Keratinocyte (primary cell): ENCODE measurements at regions not wholly inside any gene's neighbourhood (a gene's known extent, or its start where the extent isn't known, plus 50 kb on each side); places are given as distances from the start of the nearest gene placed in this dataset.

Experiments used
- EZH2 ChIP-seq: IDR thresholded peaks from one replicate; pipeline ENCODE4 v1.6.1; 2012; ENCODE audit warnings: inconsistent platforms, mild to moderate bottlenecking, low read length, moderate library complexity
- TF ChIP-seq, protein P1 (sequence below), 3 experiments: IDR thresholded peaks in 1 of 3; conservative IDR thresholded peaks in 1 of 3; optimal IDR thresholded peaks in 1 of 3; 2 replicates in 2 of 3; 3 replicates in 1 of 3; pipeline versions ENCODE3 to v1.5.1; 2011; ENCODE audit warnings: low read length in 3 of 3, mild to moderate bottlenecking in 3 of 3, moderate library complexity in 2 of 3, control low read depth in 1 of 3, inconsistent platforms in 1 of 3; ENCODE audit not compliant: insufficient read depth in 2 of 3; ENCODE audit errors: extremely low read depth in 1 of 3

DNA sequence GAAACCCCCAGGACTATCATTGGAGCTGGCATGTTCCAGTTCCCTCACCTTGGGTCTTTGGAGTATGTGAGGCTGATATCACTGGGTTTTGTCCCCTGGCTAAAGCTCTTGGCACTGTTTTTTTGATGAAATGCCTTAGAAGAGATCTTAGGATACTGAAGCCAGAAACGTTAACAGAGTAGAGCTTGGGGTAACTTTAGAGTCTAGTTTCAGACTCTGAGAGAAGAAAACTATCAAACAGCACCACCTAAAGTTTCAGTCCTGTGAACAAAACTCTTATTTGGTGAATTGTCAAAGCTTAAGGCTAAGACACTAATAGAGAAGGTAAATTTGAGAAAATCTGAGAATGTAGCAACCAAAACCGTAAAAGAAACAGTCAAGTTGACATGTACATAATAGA lies 111.7 kb upstream of the PUM3 start:
- no peak for TF ChIP-seq EZH2
- TF ChIP-seq, protein P1, sequence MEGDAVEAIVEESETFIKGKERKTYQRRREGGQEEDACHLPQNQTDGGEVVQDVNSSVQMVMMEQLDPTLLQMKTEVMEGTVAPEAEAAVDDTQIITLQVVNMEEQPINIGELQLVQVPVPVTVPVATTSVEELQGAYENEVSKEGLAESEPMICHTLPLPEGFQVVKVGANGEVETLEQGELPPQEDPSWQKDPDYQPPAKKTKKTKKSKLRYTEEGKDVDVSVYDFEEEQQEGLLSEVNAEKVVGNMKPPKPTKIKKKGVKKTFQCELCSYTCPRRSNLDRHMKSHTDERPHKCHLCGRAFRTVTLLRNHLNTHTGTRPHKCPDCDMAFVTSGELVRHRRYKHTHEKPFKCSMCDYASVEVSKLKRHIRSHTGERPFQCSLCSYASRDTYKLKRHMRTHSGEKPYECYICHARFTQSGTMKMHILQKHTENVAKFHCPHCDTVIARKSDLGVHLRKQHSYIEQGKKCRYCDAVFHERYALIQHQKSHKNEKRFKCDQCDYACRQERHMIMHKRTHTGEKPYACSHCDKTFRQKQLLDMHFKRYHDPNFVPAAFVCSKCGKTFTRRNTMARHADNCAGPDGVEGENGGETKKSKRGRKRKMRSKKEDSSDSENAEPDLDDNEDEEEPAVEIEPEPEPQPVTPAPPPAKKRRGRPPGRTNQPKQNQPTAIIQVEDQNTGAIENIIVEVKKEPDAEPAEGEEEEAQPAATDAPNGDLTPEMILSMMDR (optimal IDR thresholded peaks at IDR 0.05 in 1 of 3, IDR thresholded peaks at IDR 0.05 in 1 of 3, conservative IDR thresholded peaks at IDR 0.05 in 1 of 3; ENCODE audit: extremely low read depth in 1 of 3, insufficient read depth in 2 of 3, low read length in 3 of 3), result no peak
